ENCODE measurements at regions not wholly inside any gene's neighbourhood (a gene's known extent, or its start where the extent isn't known, plus 50 kb on each side); places are given as distances from the start of the nearest gene placed in this dataset.

DNA sequence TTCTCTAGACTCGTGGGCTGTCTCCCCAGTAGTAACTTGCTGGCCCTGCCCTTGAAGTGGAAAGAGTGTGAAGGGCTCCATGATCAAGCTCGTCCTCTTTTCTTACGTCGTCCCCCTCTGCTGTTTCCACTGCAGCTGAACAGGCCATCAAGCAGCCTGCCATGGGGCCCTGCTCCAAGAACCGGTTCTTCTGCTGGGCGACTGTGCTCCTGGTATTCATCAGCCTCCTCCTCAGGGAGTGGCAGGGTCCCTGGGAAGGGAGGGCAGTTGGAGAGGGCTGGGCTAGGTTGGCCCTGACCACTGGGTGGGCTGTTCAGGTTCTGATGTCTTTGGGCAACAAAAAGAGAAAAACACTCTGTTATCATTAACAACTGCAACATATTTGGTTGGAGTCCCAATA lies 151.5 kb downstream of the FCRL5 start:
- H3K36me3 ChIP-seq (ENCODE audit: control insufficient read depth, insufficient read depth, low read length), result no peaks in the 10 kb centered on the region
- H3K4me3 ChIP-seq (replicated peaks in 1 of 4; ENCODE audit: control extremely low read depth in 1 of 4, insufficient read depth in 1 of 4, low read depth in 3 of 4, low read length in 4 of 4), result no peak overlapping the region
- no peak overlapping the region for H2AFZ ChIP-seq (ENCODE audit: low read length)
- no peak overlapping the region for H3K27ac ChIP-seq (ENCODE audit: insufficient read depth, low read length)
- no peak overlapping the region for H3K4me2 ChIP-seq (ENCODE audit: extremely low read depth, insufficient read depth, low read length)
- no peak for DNase-seq (ENCODE audit: low read depth in 2 of 2)
- no peaks in the 10 kb centered on the region for H3K4me1 ChIP-seq (ENCODE audit: control insufficient read depth, extremely low read depth, insufficient read depth, low read length)
- H3K79me2 ChIP-seq (ENCODE audit: control insufficient read depth, insufficient read depth, low read length), result no peaks in the 10 kb centered on the region
- no peaks in the 10 kb centered on the region for H4K20me1 ChIP-seq (ENCODE audit: control insufficient read depth, extremely low read depth, insufficient read depth, low read length)
- no peak overlapping the region for H3K9ac ChIP-seq (ENCODE audit: insufficient read depth, low read length)
- H3K27me3 ChIP-seq (ENCODE audit: control insufficient read depth, insufficient read depth, low read length), result no peaks in the 10 kb centered on the region
- TF ChIP-seq, protein P1, sequence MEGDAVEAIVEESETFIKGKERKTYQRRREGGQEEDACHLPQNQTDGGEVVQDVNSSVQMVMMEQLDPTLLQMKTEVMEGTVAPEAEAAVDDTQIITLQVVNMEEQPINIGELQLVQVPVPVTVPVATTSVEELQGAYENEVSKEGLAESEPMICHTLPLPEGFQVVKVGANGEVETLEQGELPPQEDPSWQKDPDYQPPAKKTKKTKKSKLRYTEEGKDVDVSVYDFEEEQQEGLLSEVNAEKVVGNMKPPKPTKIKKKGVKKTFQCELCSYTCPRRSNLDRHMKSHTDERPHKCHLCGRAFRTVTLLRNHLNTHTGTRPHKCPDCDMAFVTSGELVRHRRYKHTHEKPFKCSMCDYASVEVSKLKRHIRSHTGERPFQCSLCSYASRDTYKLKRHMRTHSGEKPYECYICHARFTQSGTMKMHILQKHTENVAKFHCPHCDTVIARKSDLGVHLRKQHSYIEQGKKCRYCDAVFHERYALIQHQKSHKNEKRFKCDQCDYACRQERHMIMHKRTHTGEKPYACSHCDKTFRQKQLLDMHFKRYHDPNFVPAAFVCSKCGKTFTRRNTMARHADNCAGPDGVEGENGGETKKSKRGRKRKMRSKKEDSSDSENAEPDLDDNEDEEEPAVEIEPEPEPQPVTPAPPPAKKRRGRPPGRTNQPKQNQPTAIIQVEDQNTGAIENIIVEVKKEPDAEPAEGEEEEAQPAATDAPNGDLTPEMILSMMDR (conservative IDR thresholded peaks at IDR 0.05 in 1 of 2, IDR thresholded peaks at IDR 0.05 in 1 of 2; ENCODE audit: low read depth in 1 of 2, low read length in 2 of 2), result no peak
- no peaks in the 10 kb centered on the region for H3K9me3 ChIP-seq (ENCODE audit: control insufficient read depth, insufficient read depth, low read depth, low read length)

DNA sequence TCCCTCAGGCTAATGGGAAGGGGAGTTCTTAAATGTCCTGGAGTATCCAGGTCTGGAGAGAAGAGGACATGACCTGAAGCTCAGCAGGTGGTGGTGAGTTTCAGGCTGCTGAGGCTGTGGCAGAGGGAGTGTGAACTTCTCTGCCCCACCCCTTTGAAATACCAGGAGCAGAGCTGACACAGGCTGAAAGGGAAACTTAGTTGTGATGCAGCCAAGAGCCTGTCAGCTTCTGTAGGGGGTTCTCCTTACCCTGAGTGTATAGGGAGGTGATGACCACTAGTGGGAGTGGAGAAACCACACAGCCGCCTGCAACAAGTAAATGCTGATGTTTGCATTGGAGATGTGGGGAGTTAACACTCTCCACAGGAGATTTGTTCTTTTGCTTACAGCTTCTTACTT lies 152.3 kb downstream of the FCRL5 start:
- TF ChIP-seq, protein P1 (conservative IDR thresholded peaks at IDR 0.05 in 1 of 2, IDR thresholded peaks at IDR 0.05 in 1 of 2; ENCODE audit: low read depth in 1 of 2, low read length in 2 of 2), result no peak
- no peak for TF ChIP-seq EZH2 (IDR thresholded peaks at IDR 0.05; ENCODE audit: low read length, missing control alignments)
- Histone ChIP-seq H3K9me3 (ENCODE audit: control insufficient read depth, insufficient read depth, low read depth, low read length) (no peaks in the 10 kb centered on the region), H3K4me1 (ENCODE audit: control insufficient read depth, extremely low read depth, insufficient read depth, low read length) (no peaks in the 10 kb centered on the region), H3K27me3 (ENCODE audit: control insufficient read depth, insufficient read depth, low read length) (no peaks in the 10 kb centered on the region), H3K36me3 (ENCODE audit: control insufficient read depth, insufficient read depth, low read length) (no peaks in the 10 kb centered on the region), H2AFZ (ENCODE audit: low read length) (no peak overlapping the region), H3K4me3 (replicated peaks in 1 of 4; ENCODE audit: control extremely low read depth in 1 of 4, insufficient read depth in 1 of 4, low read depth in 3 of 4, low read length in 4 of 4) (no peak overlapping the region), H4K20me1 (ENCODE audit: control insufficient read depth, extremely low read depth, insufficient read depth, low read length) (no peaks in the 10 kb centered on the region), H3K27ac (ENCODE audit: insufficient read depth, low read length) (no peak overlapping the region), H3K79me2 (ENCODE audit: control insufficient read depth, insufficient read depth, low read length) (no peaks in the 10 kb centered on the region), H3K9ac (ENCODE audit: insufficient read depth, low read length) (no peak overlapping the region), H3K4me2 (ENCODE audit: extremely low read depth, insufficient read depth, low read length) (no peak overlapping the region)
- DNase-seq (ENCODE audit: low read depth in 2 of 2), result no peak

DNA sequence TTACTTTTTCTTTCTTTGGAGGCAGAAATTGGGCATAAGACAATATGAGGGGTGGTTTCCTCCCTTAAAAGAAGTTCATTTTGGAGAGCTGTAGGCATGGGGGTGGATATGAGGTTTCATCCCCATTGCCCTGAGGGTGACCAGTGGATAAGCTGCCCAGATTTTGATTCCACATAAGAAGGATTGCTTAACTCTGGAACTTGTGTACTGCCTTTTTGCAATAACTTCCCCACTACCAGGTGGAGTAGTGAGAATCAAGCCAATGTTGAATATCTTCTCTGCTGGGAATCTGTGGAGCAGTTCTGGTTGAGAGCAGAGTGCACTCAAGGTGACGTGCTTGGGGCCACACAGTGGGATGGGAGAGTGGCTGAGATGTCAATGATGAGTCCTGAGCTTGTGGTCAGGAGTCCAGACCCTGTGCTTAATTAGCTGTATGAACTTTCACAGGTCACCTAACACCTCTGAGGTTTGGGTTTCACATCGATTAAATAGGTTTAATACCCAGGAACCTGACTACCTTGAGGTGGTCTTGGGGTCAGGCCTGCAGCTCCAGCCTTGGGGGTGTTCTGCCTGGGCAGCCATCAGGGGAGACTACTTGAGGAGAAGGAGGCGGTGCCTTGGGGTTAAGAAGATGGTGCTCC lies 152.9 kb downstream of the FCRL5 start:
- Histone ChIP-seq H3K4me1 (ENCODE audit: control insufficient read depth, extremely low read depth, insufficient read depth, low read length) (no peaks in the 10 kb centered on the region), H3K4me2 (ENCODE audit: extremely low read depth, insufficient read depth, low read length) (no peak overlapping the region), H3K9me3 (ENCODE audit: control insufficient read depth, insufficient read depth, low read depth, low read length) (no peaks in the 10 kb centered on the region), H3K9ac (ENCODE audit: insufficient read depth, low read length) (no peak overlapping the region), H3K79me2 (ENCODE audit: control insufficient read depth, insufficient read depth, low read length) (no peaks in the 10 kb centered on the region), H3K27me3 (ENCODE audit: control insufficient read depth, insufficient read depth, low read length) (no peaks in the 10 kb centered on the region), H4K20me1 (ENCODE audit: control insufficient read depth, extremely low read depth, insufficient read depth, low read length) (no peaks in the 10 kb centered on the region), H2AFZ (ENCODE audit: low read length) (no peak overlapping the region), H3K27ac (ENCODE audit: insufficient read depth, low read length) (no peak overlapping the region), H3K4me3 (replicated peaks in 1 of 4; ENCODE audit: control extremely low read depth in 1 of 4, insufficient read depth in 1 of 4, low read depth in 3 of 4, low read length in 4 of 4) (no peak overlapping the region), H3K36me3 (ENCODE audit: control insufficient read depth, insufficient read depth, low read length) (no peaks in the 10 kb centered on the region)
- DNase-seq (ENCODE audit: low read depth in 2 of 2), result no peak
- TF ChIP-seq, protein P1 (conservative IDR thresholded peaks at IDR 0.05 in 1 of 2, IDR thresholded peaks at IDR 0.05 in 1 of 2; ENCODE audit: low read depth in 1 of 2, low read length in 2 of 2), result no peak
- no peak for TF ChIP-seq EZH2 (IDR thresholded peaks at IDR 0.05; ENCODE audit: low read length, missing control alignments)

All from fibroblast of lung (primary cell).